Gastrocnemius medialis (tissue), 4 donors: ENCODE measurements at regions not wholly inside any gene's neighbourhood (a gene's known extent, or its start where the extent isn't known, plus 50 kb on each side); places are given as distances from the start of the nearest gene placed in this dataset.

ENCODE experiments used
- ATAC-seq, 2 donors: fragments of 150-250 bp; one replicate each; pipeline ENCODE4 v1.9.1; 2016
- DNase-seq, 2 donors: peaks; one replicate each; pipeline ENCODE4 v3.0.0-alpha.2; 2019
- H3K27ac ChIP-seq, 4 donors: fragments of 200-600 bp; sonication (generic); 1 replicate in 1 of 4; 2 replicates in 3 of 4; pipeline ENCODE4 v1.5.1; 2016 to 2018; ENCODE audit warnings: mild to moderate bottlenecking in 2 of 4, moderate library complexity in 1 of 4
- H3K27me3 ChIP-seq, 3 donors: fragments of 200-600 bp; sonication (generic) in 2 of 3; 1 replicate in 1 of 3; 2 replicates in 2 of 3; pipeline versions ENCODE4 v1.5.1 to v1.6.0; 2016 to 2019; ENCODE audit warnings: mild to moderate bottlenecking in 1 of 3, moderate library complexity in 1 of 3
- H3K36me3 ChIP-seq, 2 donors: fragments of 200-600 bp; sonication (generic) in 1 of 2; one replicate each; pipeline ENCODE4 v1.5.1; 2017 to 2018
- H3K4me1 ChIP-seq, 2 donors: fragments of 200-600 bp; sonication (generic) in 1 of 2; one replicate each; pipeline ENCODE4 v1.5.1; 2016 to 2017; ENCODE audit warnings: mild to moderate bottlenecking in 2 of 2
- H3K4me3 ChIP-seq, 4 donors: fragments of 200-600 bp; sonication (generic) in 3 of 4; 1 replicate in 1 of 4; 2 replicates in 3 of 4; pipeline ENCODE4 v1.5.1; 2016 to 2019; ENCODE audit warnings: mild to moderate bottlenecking in 2 of 4
- H3K9me3 ChIP-seq, 3 donors: fragments of 200-600 bp; sonication (generic) in 2 of 3; 1 replicate in 1 of 3; 2 replicates in 2 of 3; pipeline ENCODE4 v1.5.1; 2016 to 2019
- POLR2A ChIP-seq, 2 donors: fragments of 450-650 bp; IDR thresholded peaks; one replicate each; pipeline ENCODE4 v1.6.1; 2017; ENCODE audit warnings: antibody characterized with exemption in 2 of 2, mild to moderate bottlenecking in 2 of 2, moderate library complexity in 2 of 2
- in situ Hi-C, 4 donors: fragments of 200-750 bp; cut with MboI; loops; one replicate each; pipeline versions ENCODE4 v1.15.0 to v1.8.0; 2017; ENCODE audit warnings: low sequenced_read_pairs in 4 of 4
- intact Hi-C: fragments of 100-400 bp; cut with DNase I; formaldehyde crosslinking; loops from one replicate; pipeline ENCODE4 v1.15.1; 2023; ENCODE audit warnings: low total_unique reads
- TF ChIP-seq, protein P1 (sequence below), 5 experiments: fragments of 450-650 bp in 3 of 5; fragments of 200-600 bp in 2 of 5; sonication (generic) in 2 of 5; IDR thresholded peaks in 4 of 5; conservative IDR thresholded peaks in 1 of 5; 1 replicate in 4 of 5; 2 replicates in 1 of 5; pipeline ENCODE4 v1.5.1; 2016 to 2019; ENCODE audit warnings: antibody characterized with exemption in 5 of 5, mild to moderate bottlenecking in 3 of 5, moderate library complexity in 3 of 5

DNA sequence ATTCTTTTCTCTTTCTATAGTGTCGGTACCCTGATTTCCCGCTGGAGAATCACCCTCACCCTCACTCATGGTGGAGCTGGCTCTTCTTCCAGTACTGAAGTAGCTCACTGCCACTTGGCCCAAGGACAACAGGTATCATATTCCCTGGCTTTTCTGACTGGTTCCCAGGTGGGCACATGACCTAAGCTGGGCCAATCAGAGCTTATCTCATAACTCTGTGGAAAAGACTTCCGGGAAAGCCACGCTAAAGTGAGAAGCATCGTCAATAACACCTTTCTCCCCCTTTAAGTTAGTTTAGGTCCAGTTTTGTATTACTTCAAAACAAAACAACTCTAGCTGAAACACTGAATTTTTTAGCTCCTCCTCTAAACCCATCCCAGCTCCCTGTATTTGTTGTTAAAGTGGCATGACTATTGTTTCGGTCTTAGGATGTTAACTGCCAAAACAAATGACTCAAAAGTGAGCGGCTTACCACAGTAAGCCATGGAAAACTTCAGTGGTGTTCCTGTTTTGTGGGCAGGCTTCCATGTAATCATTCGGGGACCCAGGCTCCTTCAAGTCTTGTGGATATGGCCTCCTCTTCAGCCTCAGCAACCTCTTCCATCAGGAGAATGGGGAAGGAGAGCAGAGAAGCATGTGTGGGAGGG is 137.4 kb upstream of the DLX2 start:
- ATAC-seq (no peak), DNase-seq (no peak)

DNA sequence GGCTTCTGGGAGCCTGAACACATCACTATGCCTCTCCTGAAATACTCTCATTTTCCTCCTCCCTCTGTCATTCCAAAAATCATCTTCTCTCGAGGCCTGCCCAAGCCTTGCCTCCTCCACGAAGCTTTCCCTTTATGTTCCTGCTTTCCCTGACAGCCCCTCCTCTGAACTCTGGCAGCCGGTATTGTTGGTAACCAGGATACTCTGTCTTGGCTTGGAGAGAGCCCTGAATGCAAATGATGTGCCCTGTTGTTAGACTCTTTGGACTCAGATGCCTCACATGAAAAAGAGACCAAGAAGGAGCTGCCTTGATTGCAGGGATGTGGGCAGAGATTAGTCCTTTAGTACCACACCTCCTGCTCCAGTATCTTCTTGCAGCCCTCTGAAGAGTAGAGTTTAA is 138.5 kb upstream of the DLX2 start:
- Histone ChIP-seq H3K9me3 (no peaks in the 10 kb centered on the region), H3K4me3 (no peak overlapping the region), H3K27ac (no peak overlapping the region), H3K36me3 (no peaks in the 10 kb centered on the region), H3K27me3 (peaks cover 0 to under 1% (median 0%) of the 10 kb centered on the region in 3 donors), H3K4me1 (peaks cover 0 to 4% of the 10 kb centered on the region in 2 donors)
- intact Hi-C loops, result no loop called here
- no peak for ATAC-seq
- DNase-seq, result no peak
- in situ Hi-C loops, result no loop called here
- TF ChIP-seq, protein P1, sequence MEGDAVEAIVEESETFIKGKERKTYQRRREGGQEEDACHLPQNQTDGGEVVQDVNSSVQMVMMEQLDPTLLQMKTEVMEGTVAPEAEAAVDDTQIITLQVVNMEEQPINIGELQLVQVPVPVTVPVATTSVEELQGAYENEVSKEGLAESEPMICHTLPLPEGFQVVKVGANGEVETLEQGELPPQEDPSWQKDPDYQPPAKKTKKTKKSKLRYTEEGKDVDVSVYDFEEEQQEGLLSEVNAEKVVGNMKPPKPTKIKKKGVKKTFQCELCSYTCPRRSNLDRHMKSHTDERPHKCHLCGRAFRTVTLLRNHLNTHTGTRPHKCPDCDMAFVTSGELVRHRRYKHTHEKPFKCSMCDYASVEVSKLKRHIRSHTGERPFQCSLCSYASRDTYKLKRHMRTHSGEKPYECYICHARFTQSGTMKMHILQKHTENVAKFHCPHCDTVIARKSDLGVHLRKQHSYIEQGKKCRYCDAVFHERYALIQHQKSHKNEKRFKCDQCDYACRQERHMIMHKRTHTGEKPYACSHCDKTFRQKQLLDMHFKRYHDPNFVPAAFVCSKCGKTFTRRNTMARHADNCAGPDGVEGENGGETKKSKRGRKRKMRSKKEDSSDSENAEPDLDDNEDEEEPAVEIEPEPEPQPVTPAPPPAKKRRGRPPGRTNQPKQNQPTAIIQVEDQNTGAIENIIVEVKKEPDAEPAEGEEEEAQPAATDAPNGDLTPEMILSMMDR (IDR thresholded peaks at IDR 0.05 in 4 of 5, conservative IDR thresholded peaks at IDR 0.05 in 1 of 5), result no peak
- no peak for TF ChIP-seq POLR2A (IDR thresholded peaks at IDR 0.05)

More for the DNA sequence above, 137.4 kb upstream of the DLX2 start:
- Histone ChIP-seq H3K4me1 (peaks cover 0 to 13% of the 10 kb centered on the region in 2 donors), H3K4me3 (no peak overlapping the region), H3K27ac (no peak overlapping the region), H3K27me3 (peaks cover 4 to 12% (median 9%) of the 10 kb centered on the region in 3 donors), H3K9me3 (no peaks in the 10 kb centered on the region), H3K36me3 (no peaks in the 10 kb centered on the region)
- TF ChIP-seq POLR2A (IDR thresholded peaks at IDR 0.05), result no peak
- TF ChIP-seq, protein P1 (IDR thresholded peaks at IDR 0.05 in 4 of 5, conservative IDR thresholded peaks at IDR 0.05 in 1 of 5), result no peak
- intact Hi-C loops, result no loop called here
- in situ Hi-C loops, result no loop called here

DNA sequence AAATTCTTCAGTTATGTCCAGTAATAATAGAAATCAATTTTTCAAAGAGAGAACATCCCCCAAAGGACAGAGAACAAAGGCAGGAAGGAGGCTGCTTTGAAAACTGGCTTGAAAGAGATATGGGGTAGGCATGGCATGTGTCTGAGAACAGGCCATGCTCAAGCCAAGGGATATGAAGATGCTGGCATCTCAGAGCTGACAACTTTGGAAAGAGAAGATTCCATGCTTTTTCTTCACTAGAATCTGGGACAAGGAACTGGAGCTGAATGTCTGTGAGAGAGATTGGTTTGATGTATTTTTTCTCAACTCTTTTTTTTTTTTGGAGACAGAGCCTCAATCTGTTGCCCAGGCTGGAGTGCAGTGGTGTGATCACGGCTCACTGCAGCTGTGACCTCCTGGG is 139.8 kb upstream of the DLX2 start:
- Histone ChIP-seq H3K27me3 (no peaks in the 10 kb centered on the region), H3K4me1 (peaks cover 0 to 4% of the 10 kb centered on the region in 2 donors), H3K27ac (no peak overlapping the region), H3K36me3 (no peaks in the 10 kb centered on the region), H3K4me3 (no peak overlapping the region), H3K9me3 (no peaks in the 10 kb centered on the region)
- ATAC-seq (no peak), DNase-seq (no peak)
- in situ Hi-C loops (no loop called here), intact Hi-C loops (no loop called here)
- no peak for TF ChIP-seq POLR2A (IDR thresholded peaks at IDR 0.05)
- TF ChIP-seq, protein P1 (IDR thresholded peaks at IDR 0.05 in 4 of 5, conservative IDR thresholded peaks at IDR 0.05 in 1 of 5), result no peak

- no peak for TF ChIP-seq POLR2A (IDR thresholded peaks at IDR 0.05)
- TF ChIP-seq, protein P1 (IDR thresholded peaks at IDR 0.05 in 4 of 5, conservative IDR thresholded peaks at IDR 0.05 in 1 of 5), result no peak
- ATAC-seq (no peak), DNase-seq (no peak)
- no peaks in the 10 kb centered on the region for H3K36me3 ChIP-seq
- no peaks in the 10 kb centered on the region for H3K9me3 ChIP-seq
- intact Hi-C loops, result no loop called here
- no peaks in the 10 kb centered on the region for H3K27me3 ChIP-seq
- in situ Hi-C loops, result no loop called here
- H3K4me1 ChIP-seq, result peaks cover 0 to 4% of the 10 kb centered on the region in 2 donors
- no peak overlapping the region for H3K27ac ChIP-seq
- no peak overlapping the region for H3K4me3 ChIP-seq
Observed at GRCh38 chr2:172242961-172243360, 140.3 kb upstream of the DLX2 start.
